NCI-H2029 (cell line): ENCODE measurements at regions not wholly inside any gene's neighbourhood (a gene's known extent, or its start where the extent isn't known, plus 50 kb on each side); places are given as distances from the start of the nearest gene placed in this dataset.

Source experiments
- DNase-seq: peaks from one replicate; lab custom pipeline; 2025; lab: John Stamatoyannopoulos, UW

DNA sequence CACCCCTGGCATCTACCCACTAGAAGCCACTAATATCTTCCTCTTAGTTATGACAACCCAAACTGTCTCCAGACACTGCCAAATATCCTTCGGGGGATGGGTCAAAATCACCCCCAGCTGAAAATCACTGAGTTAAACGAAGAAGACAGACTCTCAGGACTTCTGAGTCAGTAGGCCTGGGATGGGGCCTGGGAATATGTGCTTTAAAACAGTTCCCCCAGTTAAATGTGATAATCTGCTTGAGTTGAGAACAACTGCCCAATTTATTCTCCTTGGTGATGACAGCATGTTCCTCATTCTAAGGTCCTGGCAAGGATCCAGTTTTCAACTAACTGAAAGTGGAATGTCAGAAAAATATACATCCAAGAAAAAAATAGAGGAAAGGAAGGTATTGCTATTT is 52.4 kb downstream of the CBLL2 start:
- no peak for DNase-seq

DNA sequence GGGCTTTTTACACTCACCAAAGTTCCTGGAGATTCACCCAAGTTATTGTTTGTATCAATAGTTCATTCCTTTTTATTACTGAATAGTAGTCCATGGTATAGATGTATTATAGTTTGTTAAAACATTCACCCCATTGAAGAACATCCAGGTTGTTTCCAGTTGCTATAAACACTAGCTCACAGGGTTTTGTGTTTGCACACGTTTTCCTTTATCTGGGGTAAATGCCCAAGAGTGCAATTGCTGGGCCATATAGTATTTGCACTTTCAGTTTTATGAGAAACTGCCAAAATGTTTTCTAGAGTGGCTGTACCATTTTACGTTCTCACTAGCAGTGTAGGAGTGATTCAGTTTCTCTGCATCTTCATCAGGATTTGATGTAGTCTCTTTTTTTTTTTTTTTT is 57.1 kb downstream of the CBLL2 start:
- DNase-seq = no peak

DNA sequence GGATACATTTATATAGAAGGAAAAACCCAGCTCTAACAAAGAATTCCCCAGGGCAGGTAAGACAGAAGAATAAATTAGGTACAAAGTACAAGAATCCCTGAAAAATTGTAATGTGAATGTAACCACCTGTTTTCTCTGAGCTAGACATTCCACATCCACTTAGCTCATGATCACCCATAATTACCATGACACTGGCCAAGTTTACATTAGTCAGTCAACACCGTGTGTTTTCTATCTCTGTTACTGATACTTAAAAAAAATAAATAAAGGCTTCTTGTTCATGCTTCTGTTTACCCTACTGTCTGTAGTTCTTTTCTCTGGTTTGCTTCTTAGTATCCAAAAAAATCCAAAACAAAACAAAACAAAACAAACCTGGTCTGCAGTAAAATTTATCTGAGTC is 66.0 kb downstream of the CBLL2 start:
- DNase-seq = no peak

DNA sequence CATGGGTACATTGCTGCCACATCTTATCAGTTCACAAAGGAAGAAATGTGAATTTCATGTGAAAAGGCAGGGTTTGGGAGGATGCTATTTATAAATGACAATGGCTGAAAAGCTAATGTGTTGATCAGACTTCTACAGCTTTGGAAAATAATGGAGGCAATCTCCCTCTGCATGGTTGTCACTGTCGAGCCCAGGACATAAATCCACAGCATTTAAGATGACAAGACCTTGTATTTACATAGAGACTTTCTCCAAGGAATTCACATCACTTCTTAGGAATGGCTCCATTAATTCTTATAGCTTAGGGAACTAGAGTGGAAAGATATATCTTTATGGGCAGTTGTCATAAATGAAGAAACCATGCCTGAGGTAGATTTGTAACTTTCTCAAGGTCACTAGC is 66.7 kb downstream of the CBLL2 start:
- no peak for DNase-seq

DNA sequence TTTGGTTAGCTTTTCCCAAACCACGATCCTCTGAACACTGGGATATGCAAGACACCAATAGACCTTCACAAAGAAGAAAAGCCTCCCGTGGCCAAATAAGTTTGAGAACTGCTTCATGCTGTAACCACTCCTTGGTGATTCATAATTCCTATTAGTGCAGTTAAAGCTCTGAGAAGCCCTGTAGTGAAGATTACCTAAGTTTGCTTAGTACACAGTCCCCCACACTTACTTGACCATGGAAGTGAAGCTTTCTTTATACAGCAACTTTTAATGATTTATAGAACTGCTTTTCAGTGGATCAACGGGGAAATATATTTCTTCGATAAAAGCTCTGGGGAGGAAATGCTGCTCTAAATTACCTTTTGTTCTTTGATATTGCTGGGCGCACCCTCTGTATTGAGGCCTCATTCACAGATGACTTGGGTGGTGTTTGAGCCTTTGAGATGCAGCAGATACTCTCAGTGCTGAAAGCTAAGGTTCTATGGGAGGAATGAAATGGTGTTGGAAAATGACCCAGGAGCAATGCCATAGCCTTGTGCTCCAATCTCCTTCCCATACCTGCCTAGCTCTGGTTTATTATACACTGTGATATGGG is 67.4 kb downstream of the CBLL2 start:
- DNase-seq = no peak

DNA sequence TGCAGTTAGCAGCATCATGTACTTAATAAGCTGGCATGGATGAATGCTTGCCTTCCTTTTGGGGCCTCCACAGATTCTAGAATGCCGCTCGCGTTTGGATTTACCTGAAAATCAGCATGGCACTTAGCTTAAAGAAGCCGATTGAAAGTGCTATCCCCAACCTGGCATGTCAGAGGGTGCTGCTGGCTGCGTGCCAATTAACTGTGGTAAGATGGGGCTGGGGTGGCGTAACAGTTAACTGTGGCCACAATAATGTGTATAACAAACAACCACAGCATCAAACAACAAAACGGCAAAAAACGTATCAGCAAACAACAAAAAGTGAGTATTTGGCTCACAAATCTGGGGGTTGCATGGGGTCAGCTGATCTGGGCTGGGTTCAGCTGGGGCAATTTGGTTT is 70.5 kb downstream of the CBLL2 start:
- no peak for DNase-seq

DNA sequence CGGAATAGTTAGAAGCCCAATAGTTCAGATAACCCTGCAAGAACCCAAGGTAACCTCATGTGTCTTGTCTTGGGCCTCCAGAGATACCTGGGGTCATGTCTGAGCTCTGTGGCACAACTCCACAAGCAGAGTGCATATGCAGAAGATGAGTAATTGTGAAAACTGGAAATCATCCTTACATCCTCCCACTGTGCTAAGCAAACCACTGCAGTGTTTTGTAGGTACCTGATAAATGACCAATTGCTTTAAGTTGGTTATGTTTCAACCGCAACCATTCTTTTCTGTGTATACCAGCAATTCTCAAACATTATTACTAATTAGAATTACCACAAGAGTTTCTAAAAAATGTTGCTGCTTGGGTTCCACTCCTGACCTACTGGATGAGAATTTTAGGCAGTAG is 73.2 kb downstream of the CBLL2 start:
- DNase-seq = no peak

DNA sequence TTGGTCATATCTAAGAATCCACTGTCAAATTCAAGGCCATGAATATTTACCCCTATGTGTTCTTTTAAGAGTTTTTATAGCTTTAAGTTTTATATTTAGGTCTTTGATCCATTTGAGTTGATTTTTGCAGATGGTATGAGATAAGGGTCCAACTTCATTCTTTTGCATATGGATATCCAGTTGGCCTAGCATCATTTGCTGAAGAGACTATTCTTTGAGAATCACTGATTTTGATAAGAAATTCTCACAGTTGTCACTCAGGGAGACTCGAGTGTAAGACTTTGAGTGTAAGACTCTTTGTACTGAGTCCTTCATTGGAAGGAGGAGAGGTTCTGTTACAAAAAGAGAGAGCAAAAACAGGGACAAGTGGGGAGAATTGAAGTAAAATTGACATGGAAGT is 74.8 kb downstream of the CBLL2 start:
- DNase-seq = no peak

DNA sequence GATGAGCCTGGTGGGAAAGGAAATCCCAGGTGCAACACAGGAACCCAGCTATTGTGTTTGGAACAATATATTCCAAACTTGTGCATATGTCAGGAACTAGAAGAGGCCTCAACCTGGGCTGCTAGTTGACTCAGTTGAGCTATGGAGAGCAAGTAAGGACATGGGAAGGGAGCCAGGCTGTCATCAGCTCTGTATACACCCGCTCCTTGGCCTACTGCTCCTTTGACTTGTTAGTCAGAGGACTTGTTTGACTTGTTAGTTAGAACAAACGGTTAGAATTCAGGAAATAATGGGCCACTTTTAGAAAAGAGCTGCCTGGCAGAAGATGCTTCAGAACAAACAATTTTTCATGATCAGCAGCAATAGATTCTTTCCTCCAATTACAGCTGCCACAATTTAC is 76.4 kb downstream of the CBLL2 start:
- DNase-seq = no peak

DNA sequence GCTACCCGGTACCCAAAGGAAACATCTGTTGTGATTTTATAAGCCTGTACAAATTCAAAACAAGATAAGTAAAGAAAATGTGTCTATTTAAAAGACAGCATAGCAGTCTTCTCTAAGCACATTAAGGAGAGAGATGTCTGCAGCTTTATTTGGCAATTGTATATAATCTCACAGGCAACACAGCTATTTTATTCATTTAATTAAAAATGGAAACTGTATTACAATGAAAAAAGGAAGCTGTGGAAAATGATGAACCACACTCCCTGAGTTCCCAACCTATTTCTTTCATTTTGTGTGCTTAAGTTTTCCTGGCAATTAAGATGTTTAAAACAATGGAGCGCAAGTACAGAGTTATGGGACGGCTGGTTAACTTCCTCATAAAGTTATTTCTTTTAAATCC is 78.4 kb downstream of the CBLL2 start:
- DNase-seq = no peak

DNA sequence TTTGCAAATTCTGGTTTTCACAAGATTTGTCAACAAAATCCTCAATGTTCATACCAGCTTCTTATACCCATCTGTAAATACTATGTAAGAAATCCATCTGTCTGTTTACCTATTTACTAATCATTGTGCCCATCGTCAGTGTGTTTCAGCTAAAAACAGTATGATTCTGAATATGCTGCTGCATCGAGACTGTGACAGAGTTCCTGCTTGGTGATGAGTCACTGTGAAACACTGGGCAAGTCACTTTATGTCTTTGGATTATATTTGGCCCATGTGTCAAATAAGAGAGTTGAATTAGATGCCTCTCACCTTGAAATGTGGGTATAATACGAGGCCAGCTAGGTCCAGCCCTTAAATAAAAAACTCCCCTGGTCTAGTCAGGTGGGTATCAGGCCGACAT is 79.3 kb downstream of the CBLL2 start:
- no peak for DNase-seq

DNA sequence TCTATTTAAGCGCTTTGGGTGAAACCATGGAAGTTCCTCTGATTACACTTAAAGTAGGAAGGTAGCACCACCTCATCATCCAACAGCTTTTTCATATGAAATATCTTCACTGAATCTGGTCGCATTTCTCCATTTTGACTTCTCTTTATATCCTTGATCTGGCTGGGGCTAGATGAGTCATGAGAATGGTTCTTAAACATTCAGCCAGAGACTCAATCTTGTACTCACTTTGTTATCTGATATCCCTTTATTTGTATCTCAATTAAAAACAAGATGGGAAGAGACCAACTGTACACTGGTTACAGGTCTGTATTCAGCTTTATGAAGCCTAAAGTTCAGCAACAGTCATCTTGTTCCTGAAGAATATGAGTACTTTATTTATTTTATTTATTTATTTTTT is 84.9 kb downstream of the CBLL2 start:
- no peak for DNase-seq

DNA sequence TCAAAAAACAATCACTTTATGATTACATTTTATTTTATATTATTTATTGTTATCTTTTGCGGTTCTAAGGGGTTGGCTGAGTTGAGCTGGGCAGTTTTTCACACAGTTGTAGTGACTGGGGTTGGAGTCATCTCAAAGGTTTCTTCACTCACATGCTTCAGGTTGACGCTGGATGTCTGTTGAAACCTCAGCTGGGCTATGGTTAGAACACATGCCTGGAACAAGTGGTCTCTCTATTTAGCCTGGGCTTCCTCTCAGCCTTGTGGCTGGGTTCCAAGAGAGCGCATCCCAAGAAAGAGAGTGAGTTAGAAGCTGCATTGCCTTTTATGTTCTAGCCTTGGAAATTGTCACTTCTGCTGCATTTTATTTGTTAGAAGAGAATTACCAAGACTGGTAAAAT is 87.4 kb downstream of the CBLL2 start:
- DNase-seq = no peak

DNA sequence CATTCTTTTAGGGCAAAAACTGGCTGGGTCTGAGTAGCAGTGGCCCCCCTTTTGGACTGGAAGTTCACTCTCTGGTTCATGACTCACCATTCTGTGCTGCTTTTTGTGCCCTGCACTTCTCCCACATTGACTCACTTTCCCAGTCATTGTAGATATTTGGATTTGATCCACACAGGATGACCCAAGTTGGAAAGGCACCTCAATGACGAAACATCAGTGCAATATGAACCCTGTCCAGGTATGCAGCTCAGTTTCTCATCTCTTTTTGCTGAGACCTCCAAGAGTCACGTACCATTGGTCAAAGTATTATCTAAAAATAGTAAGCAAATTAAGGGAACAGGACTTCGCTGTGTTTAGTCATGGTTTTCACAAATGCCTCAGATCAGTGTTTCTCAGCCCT is 92.7 kb downstream of the CBLL2 start:
- DNase-seq = no peak

DNA sequence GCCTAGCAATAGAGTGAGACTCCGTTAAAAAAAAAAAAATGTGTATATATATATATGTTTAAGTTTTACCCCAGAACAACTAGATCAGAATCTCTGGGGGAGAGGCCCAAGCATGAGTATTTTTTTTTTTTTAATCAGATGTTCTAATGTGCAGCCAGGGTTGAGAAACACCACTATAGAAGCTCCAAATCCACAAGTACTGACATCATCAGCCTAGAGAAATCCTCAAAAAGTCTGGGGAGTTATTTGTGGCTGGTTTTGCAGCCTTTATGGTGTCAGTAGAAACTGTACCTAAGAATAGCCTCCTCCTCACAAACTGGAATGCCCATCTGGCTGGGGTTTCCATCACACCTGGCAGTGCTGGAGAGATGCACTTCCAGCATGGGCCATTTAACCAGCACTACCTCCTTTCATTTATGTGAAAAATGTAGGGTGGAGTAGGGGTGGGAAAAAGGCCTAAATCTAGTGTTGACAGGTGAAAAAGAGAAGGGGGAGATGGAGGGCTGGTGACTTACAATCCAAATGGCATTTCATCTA is 93.5 kb downstream of the CBLL2 start:
- no peak for DNase-seq

DNA sequence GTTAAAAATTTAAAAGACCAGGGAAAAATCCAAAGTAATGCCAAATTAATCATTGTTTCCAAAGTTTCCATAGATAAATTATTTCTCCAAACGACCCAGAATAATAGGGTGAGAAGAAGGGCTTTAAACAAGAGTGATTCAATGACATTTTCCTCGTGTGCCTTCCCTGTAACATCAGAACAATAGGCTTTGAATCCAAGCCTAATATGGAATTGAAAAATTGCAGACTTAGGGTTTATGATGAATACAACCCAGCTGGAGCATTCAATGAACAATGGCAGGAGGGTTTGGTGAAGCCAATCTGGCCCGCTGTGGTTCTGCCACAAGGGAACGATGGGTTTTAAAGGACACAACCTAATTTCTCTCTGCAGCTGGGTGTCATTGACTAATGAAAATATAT is 94.2 kb downstream of the CBLL2 start:
- DNase-seq = no peak

DNA sequence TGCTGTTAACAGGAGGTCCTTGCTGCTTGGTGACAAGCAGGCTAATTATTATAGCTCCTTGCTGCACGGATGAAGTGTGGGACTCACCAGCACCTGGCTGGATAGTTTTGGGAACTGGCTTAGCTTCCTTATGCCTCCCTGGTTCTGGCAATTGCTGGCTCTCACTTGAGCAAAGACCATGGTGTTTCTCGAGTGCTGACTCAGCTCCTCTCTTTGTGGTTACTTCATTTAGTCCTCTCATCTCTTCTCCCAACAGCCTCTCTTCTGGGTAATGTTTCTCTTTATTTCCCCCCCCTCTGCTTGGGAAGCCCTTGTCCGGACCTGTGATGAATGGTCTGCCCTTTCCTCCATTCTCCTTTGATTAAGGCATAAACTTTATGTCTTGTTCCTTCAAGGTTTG is 100.4 kb downstream of the CBLL2 start:
- no peak for DNase-seq

DNA sequence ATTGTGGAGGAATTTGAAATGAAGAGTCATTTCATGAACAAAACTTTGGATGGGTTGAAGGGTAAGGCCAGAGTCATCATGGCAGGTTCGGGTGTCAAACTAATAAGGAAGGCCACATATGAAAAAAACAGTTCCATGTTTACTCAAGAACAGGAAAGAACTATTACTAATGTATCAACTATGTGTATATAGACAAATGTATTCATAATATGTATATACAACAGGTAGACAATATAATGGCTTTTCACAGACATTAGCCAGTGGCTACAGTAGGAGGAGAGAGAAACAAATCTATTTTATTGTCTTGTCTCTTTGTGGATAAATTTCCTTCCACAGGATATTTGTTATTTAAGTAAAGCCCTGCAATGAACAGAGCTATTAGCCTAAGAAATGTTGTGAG is 101.1 kb downstream of the CBLL2 start:
- no peak for DNase-seq

DNA sequence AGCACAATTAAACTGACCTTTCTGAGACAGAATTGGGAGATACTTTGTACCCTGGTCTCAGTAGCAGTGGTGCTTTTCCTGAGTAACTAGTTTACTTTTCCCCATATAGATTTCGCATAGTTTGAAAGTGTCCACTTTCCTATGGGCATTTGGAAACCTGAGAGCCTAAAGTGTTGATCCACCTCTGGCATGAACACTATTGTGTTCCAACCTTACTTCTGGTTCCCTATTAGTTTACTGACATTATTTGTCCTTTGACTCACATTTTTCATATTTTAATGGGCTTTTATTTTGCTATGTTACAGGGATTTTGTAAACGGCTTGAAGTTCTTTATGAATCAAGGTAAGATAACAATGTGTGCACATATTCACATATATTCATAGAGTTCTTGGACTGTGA is 103.7 kb downstream of the CBLL2 start:
- DNase-seq = no peak

DNA sequence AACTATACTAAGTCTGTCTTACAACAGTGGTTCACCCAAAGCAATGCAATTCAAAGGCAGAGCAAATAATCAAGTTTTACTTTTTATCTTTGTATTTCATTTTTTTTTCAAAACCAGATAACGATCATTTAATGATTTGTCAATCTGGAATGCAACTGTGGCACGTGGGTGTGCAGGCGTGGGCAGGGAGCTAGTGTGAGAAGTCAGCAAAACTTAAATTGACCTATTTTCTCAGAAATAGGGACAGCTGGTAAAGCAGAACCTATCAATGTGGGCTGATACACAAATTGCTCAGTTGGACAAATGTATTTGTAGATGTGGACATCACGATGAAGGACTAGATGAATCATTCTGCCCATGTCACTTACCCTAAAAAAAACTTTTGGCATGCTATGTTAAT is 105.6 kb downstream of the CBLL2 start:
- DNase-seq = no peak

DNA sequence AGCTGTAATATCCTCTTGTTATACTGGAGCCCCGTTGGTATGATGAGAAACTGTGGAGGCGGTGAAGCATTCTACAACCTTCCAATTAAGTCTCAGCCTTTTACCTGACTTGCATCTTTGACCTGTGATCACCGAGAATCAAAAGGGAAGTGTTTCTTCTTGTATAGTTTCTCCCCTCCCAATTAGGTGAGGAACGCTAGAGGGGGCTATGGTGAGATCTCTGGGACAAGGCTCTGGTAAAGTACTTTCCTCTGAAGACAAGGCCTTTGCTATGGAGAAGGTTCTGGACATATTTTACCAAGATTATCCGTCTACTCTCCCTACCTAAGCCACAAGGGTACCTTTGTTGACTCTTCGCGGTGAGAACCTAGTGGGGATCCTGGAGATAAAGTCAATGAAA is 111.3 kb downstream of the CBLL2 start:
- no peak for DNase-seq

DNA sequence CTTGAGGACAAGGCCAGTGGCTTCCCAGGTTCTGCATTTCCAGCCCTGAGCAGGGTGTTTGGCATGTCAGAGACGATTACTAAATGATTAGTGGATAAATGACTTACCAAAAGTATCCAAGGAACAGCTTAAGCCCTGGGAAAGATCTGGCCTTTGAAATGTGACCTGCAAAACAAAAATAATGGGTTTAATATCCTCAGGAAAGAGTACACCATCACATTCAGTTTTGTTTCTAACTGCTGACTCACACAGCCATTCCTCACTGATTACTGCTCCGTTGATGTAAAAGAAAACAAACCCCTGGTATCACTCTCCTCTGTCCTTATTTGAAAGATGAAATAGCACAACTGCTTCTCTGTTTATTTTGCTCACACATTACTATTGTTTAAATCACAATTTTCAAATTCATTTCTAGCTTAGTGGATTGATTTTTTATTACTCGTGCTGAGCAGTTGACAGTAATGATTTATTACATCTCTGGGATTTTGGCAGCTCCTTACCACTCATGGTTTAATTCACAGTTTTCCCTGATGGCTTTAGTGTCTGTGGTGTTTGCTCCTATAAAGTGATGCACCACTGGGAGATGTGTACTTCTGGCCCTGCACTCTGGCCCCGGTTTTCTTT is 117.0 kb downstream of the CBLL2 start:
- no peak for DNase-seq

DNA sequence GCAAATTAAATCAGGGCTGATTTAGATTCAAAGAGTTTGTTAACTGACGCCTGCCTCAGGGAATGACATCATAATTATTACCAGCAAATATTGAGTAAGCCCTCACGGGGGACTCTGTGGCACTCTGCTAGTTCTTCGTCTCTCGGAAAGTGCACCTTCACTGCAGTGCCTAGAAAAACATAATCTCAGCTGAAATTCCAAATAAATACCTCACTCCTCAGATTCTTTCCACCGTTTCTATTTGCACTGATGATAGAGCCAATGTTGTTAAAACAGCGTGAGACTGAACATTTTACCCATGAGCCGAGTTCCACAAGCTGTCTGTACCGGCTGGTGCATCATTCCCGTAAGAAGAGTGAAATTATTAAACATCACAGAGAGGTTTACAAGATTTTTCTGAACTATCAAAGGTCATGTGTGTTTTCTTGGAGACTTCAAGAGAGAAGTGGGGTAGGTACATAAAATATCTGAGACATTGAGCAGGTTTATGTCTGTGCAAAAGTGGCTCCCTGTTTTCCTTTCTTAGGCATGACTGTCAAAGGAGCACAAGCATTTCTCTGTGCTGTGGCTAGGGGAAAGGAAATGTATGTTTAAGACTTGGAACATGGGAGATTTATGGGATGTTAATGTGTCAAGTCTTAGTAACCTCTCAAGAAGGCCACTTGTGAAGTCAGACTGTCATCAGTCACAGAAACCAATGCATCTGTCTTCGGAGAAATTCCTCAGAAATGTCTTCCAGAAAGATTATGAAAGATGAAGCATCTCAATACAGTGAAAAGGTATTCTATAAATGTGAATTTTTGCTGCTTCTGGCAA is 119.6 kb downstream of the CBLL2 start:
- DNase-seq = no peak
